HG02571 (cell line): ENCODE measurements at regions not wholly inside any gene's neighbourhood (a gene's known extent, or its start where the extent isn't known, plus 50 kb on each side); places are given as distances from the start of the nearest gene placed in this dataset.

ENCODE experiments used
- ATAC-seq: cut with Tn5 transposase; IDR thresholded peaks from one replicate; pipeline ENCODE4 v1.9.1; 2021; ENCODE audit warnings: mild to moderate bottlenecking, moderate library complexity; ENCODE audit not compliant: unreplicated experiment

GRCh38 chr6:4311976-4312860, 176.8 kb upstream of the ECI2 start:
- no peak for ATAC-seq

- ATAC-seq, result no peak
These were observed 174.2 kb upstream of the ECI2 start for GRCh38 chr6:4309540-4309939.

GRCh38 chr6:4308364-4308763, 173.0 kb upstream of the ECI2 start:
- ATAC-seq, result no peak

- ATAC-seq, result no peak
These were observed 169.6 kb upstream of the ECI2 start for GRCh38 chr6:4304927-4305455.

GRCh38 chr6:4303638-4304037, 168.3 kb upstream of the ECI2 start:
- ATAC-seq, result no peak

GRCh38 chr6:4302524-4302923, 167.1 kb upstream of the ECI2 start:
- no peak for ATAC-seq

GRCh38 chr6:4301871-4302270, 166.5 kb upstream of the ECI2 start:
- ATAC-seq, result no peak

GRCh38 chr6:4300917-4301316, 165.5 kb upstream of the ECI2 start:
- ATAC-seq, result no peak

GRCh38 chr6:4299476-4299875, 164.1 kb upstream of the ECI2 start:
- ATAC-seq, result no peak

GRCh38 chr6:4297348-4297747, 162.0 kb upstream of the ECI2 start:
- no peak for ATAC-seq

GRCh38 chr6:4296552-4296951, 161.2 kb upstream of the ECI2 start:
- ATAC-seq, result no peak

- ATAC-seq, result no peak
These were observed 160.4 kb upstream of the ECI2 start for GRCh38 chr6:4295783-4296155.

- no peak for ATAC-seq
These were observed 159.8 kb upstream of the ECI2 start for GRCh38 chr6:4295058-4295782.

- no peak for ATAC-seq
These were observed 159.3 kb upstream of the ECI2 start for GRCh38 chr6:4294636-4295035.

- no peak for ATAC-seq
These were observed 156.4 kb upstream of the ECI2 start for GRCh38 chr6:4291453-4292403.

- no peak for ATAC-seq
These were observed 154.5 kb upstream of the ECI2 start for GRCh38 chr6:4289770-4290320.

GRCh38 chr6:4287811-4288244, 152.5 kb upstream of the ECI2 start:
- ATAC-seq, result no peak

- no peak for ATAC-seq
These were observed 152.0 kb upstream of the ECI2 start for GRCh38 chr6:4287372-4287771.

GRCh38 chr6:4282926-4283325, 147.6 kb upstream of the ECI2 start:
- no peak for ATAC-seq
